ENCODE measurements at regions not wholly inside any gene's neighbourhood (a gene's known extent, or its start where the extent isn't known, plus 50 kb on each side); places are given as distances from the start of the nearest gene placed in this dataset.

DNA sequence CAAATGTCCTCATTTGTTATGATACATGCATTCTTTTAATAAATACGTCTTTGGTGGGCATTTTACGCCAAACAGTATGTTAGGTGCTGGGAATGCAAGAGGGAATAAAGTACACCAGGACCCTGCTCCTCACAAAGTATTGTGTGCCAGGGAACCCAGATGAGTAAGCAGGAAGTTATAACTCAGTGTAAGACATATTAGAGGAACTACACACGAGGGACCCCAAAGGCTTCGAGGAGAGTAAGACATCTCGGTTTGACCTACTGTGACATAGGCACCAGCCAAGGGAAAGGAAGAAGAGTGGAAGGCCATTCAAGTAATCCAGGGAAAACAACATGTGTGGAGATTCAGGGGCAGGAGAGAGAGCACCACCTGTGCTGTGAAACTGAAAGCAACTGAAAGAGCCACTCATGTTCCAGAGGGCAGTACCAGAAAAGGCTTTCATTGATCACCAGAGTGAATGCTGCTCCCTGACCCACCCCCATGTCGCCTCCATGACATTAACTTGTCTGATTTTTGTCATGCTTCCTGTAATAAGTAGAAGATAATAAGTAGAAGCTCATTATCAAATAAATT lies 542.5 kb upstream of the PKN2 start:
- no peaks in the 10 kb centered on the region for H3K9me3 ChIP-seq (ENCODE audit: control insufficient read depth, low read length)
- no peak overlapping the region for H3K27ac ChIP-seq (ENCODE audit: low read length, poor library complexity, severe bottlenecking)
- H3K79me1 ChIP-seq (replicated peaks; ENCODE audit: low read length, poor library complexity, severe bottlenecking) = no peaks in the 10 kb centered on the region
- H3K9ac ChIP-seq (ENCODE audit: low read length) = no peak overlapping the region
- H3K4me2 ChIP-seq (ENCODE audit: low read length, poor library complexity, severe bottlenecking) = peak overlapping the region; percentile 1
- no peak overlapping the region for H2AFZ ChIP-seq (ENCODE audit: low read depth, low read length)
- DNase-seq = no peak
- H3K23ac ChIP-seq (ENCODE audit: low read length in 2 of 2) = no peak overlapping the region
- H3K4me1 ChIP-seq (ENCODE audit: control insufficient read depth, insufficient read depth, low read depth, low read length) = no peaks in the 10 kb centered on the region
- H3K18ac ChIP-seq (ENCODE audit: low read depth in 1 of 2, low read length in 2 of 2) = no peak overlapping the region
- peak overlapping the region in 1 of 2 experiments; percentile 48 for H3K4me3 ChIP-seq (ENCODE audit: insufficient read depth in 1 of 2, low read depth in 1 of 2, low read length in 2 of 2)
- H2AK5ac ChIP-seq (ENCODE audit: low read length, severe bottlenecking) = no peak overlapping the region
- H3K14ac ChIP-seq (ENCODE audit: low read length in 2 of 2) = no peak overlapping the region
- no peak overlapping the region for H3K4ac ChIP-seq (ENCODE audit: low read depth in 1 of 2, low read length in 2 of 2)
- no peak overlapping the region for H2BK5ac ChIP-seq (ENCODE audit: low read depth, low read length, poor library complexity, severe bottlenecking)
- no peaks in the 10 kb centered on the region for H3K27me3 ChIP-seq (ENCODE audit: control insufficient read depth in 1 of 2, insufficient read depth in 1 of 2, low read length in 2 of 2)
- H2BK12ac ChIP-seq (ENCODE audit: low read length in 2 of 2) = no peak overlapping the region
- no peak overlapping the region for H4K91ac ChIP-seq (ENCODE audit: low read length)
- H2BK15ac ChIP-seq (ENCODE audit: low read depth, poor library complexity, severe bottlenecking) = no peak overlapping the region
- WGBS = 45% methylated on average over 6 of the region's 6 CpGs
- H4K8ac ChIP-seq (ENCODE audit: low read length) = no peak overlapping the region
- H2BK120ac ChIP-seq (ENCODE audit: low read depth, low read length) = no peak overlapping the region
- no peaks in the 10 kb centered on the region for H3K36me3 ChIP-seq (ENCODE audit: control insufficient read depth in 1 of 2, insufficient read depth in 2 of 2, low read depth in 1 of 2, low read length in 2 of 2)

DNA sequence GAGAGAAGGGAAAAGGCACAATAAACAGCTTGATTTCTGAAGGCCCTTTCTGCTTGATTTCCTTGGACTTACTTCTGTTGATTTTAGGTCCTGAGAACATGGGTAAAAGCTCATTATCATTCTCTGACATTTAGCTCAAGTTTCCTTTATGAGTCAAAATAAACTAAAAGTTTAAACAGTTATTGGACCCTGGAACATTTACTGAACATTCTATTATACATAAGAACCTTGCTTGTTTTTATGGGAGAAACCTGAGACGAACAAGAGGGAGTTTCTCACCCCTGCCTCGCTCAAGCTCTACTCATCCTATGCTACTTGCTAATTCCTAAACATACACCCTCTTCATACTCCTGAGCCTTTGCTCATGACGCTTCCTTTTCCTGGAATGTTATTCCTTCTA lies 538.3 kb upstream of the PKN2 start:
- no peak overlapping the region for H4K8ac ChIP-seq (ENCODE audit: low read length)
- 89% methylated on average over 2 of the region's 3 CpGs for WGBS

DNA sequence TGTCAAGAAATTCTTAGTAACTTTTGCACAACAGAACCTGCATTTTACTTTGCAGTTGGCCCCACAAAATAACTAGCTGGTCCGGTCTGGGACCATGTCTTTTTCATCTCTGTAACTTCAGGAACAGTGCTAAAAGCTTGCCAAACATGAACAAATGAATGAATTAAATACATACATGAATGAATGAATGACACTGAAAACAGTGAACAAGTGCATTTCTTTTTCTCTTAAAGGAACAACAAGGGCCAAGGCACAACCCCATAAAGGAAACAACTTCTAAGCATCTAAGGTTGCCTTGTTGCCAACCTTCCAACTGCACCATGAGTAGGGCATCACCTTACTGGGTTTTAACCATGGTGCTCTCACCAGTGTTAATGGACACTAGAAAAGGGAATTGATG lies 534.4 kb upstream of the PKN2 start:
- no peak overlapping the region for H3K18ac ChIP-seq (ENCODE audit: low read depth in 1 of 2, low read length in 2 of 2)
- H2BK120ac ChIP-seq (ENCODE audit: low read depth, low read length) = no peak overlapping the region
- H4K8ac ChIP-seq (ENCODE audit: low read length) = no peak overlapping the region
- H4K91ac ChIP-seq (ENCODE audit: low read length) = peak overlapping the region; percentile 39
- H3K4me2 ChIP-seq (ENCODE audit: low read length, poor library complexity, severe bottlenecking) = no peak overlapping the region
- no peak overlapping the region for H3K9ac ChIP-seq (ENCODE audit: low read length)
- H3K23ac ChIP-seq (ENCODE audit: low read length in 2 of 2) = no peak overlapping the region
- DNase-seq = no peak
- H3K36me3 ChIP-seq (ENCODE audit: control insufficient read depth in 1 of 2, insufficient read depth in 2 of 2, low read depth in 1 of 2, low read length in 2 of 2) = no peaks in the 10 kb centered on the region
- no peak overlapping the region for H2BK5ac ChIP-seq (ENCODE audit: low read depth, low read length, poor library complexity, severe bottlenecking)
- H2AK5ac ChIP-seq (ENCODE audit: low read length, severe bottlenecking) = no peak overlapping the region
- H2BK15ac ChIP-seq (ENCODE audit: low read depth, poor library complexity, severe bottlenecking) = no peak overlapping the region
- H3K14ac ChIP-seq (ENCODE audit: low read length in 2 of 2) = no peak overlapping the region
- H2AFZ ChIP-seq (ENCODE audit: low read depth, low read length) = no peak overlapping the region
- no peak overlapping the region for H3K4me3 ChIP-seq (ENCODE audit: insufficient read depth in 1 of 2, low read depth in 1 of 2, low read length in 2 of 2)
- H3K4me1 ChIP-seq (ENCODE audit: control insufficient read depth, insufficient read depth, low read depth, low read length) = no peaks in the 10 kb centered on the region
- no peaks in the 10 kb centered on the region for H3K27me3 ChIP-seq (ENCODE audit: control insufficient read depth in 1 of 2, insufficient read depth in 1 of 2, low read length in 2 of 2)
- H3K27ac ChIP-seq (ENCODE audit: low read length, poor library complexity, severe bottlenecking) = no peak overlapping the region
- 60% methylated on average over 1 of the region's 1 CpG for WGBS
- H3K9me3 ChIP-seq (ENCODE audit: control insufficient read depth, low read length) = no peaks in the 10 kb centered on the region
- no peaks in the 10 kb centered on the region for H3K79me1 ChIP-seq (replicated peaks; ENCODE audit: low read length, poor library complexity, severe bottlenecking)
- H2BK12ac ChIP-seq (ENCODE audit: low read length in 2 of 2) = no peak overlapping the region
- no peak overlapping the region for H3K4ac ChIP-seq (ENCODE audit: low read depth in 1 of 2, low read length in 2 of 2)

More for the DNA sequence above, 538.3 kb upstream of the PKN2 start:
- H4K91ac ChIP-seq (ENCODE audit: low read length) = no peak overlapping the region
- DNase-seq = no peak
- no peak overlapping the region for H2BK12ac ChIP-seq (ENCODE audit: low read length in 2 of 2)
- no peak overlapping the region for H3K4me2 ChIP-seq (ENCODE audit: low read length, poor library complexity, severe bottlenecking)
- no peaks in the 10 kb centered on the region for H3K9me3 ChIP-seq (ENCODE audit: control insufficient read depth, low read length)
- no peak overlapping the region for H2BK5ac ChIP-seq (ENCODE audit: low read depth, low read length, poor library complexity, severe bottlenecking)
- H3K4ac ChIP-seq (ENCODE audit: low read depth in 1 of 2, low read length in 2 of 2) = no peak overlapping the region
- no peaks in the 10 kb centered on the region for H3K27me3 ChIP-seq (ENCODE audit: control insufficient read depth in 1 of 2, insufficient read depth in 1 of 2, low read length in 2 of 2)
- H3K4me3 ChIP-seq (ENCODE audit: insufficient read depth in 1 of 2, low read depth in 1 of 2, low read length in 2 of 2) = no peak overlapping the region
- no peak overlapping the region for H3K14ac ChIP-seq (ENCODE audit: low read length in 2 of 2)
- H3K9ac ChIP-seq (ENCODE audit: low read length) = no peak overlapping the region
- no peak overlapping the region for H3K27ac ChIP-seq (ENCODE audit: low read length, poor library complexity, severe bottlenecking)
- H2AFZ ChIP-seq (ENCODE audit: low read depth, low read length) = no peak overlapping the region
- H3K23ac ChIP-seq (ENCODE audit: low read length in 2 of 2) = no peak overlapping the region
- no peak overlapping the region for H2BK15ac ChIP-seq (ENCODE audit: low read depth, poor library complexity, severe bottlenecking)
- no peak overlapping the region for H2AK5ac ChIP-seq (ENCODE audit: low read length, severe bottlenecking)
- H2BK120ac ChIP-seq (ENCODE audit: low read depth, low read length) = no peak overlapping the region
- no peaks in the 10 kb centered on the region for H3K36me3 ChIP-seq (ENCODE audit: control insufficient read depth in 1 of 2, insufficient read depth in 2 of 2, low read depth in 1 of 2, low read length in 2 of 2)
- no peaks in the 10 kb centered on the region for H3K4me1 ChIP-seq (ENCODE audit: control insufficient read depth, insufficient read depth, low read depth, low read length)
- H3K18ac ChIP-seq (ENCODE audit: low read depth in 1 of 2, low read length in 2 of 2) = no peak overlapping the region
- H3K79me1 ChIP-seq (replicated peaks; ENCODE audit: low read length, poor library complexity, severe bottlenecking) = no peaks in the 10 kb centered on the region

DNA sequence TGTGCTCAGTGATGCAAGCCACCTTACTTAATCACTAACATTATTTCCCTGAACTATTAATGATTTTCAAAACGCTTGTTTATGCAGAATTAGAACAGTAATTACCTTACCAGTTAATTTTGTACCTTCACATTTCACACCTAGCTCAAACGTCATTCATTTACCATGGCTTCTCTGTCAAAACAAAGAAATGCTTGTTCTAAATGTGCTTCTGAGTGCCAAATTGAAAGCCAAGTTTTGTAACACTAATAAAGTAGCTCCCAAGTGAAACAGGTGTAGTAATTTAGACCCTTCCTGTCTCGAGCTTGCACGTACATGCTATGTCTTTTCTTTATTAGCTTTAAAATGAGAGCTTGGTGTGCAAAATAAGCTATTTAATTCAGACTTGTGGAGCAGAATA lies 533.7 kb upstream of the PKN2 start:
- Histone ChIP-seq H3K14ac (ENCODE audit: low read length in 2 of 2) (no peak overlapping the region), H3K9ac (ENCODE audit: low read length) (no peak overlapping the region)
- DNase-seq = no peak

More for the DNA sequence above, 533.7 kb upstream of the PKN2 start:
- no peak overlapping the region for H3K18ac ChIP-seq (ENCODE audit: low read depth in 1 of 2, low read length in 2 of 2)
- no peak overlapping the region for H2BK12ac ChIP-seq (ENCODE audit: low read length in 2 of 2)
- H3K27me3 ChIP-seq (ENCODE audit: control insufficient read depth in 1 of 2, insufficient read depth in 1 of 2, low read length in 2 of 2) = no peaks in the 10 kb centered on the region
- no peak overlapping the region for H2BK5ac ChIP-seq (ENCODE audit: low read depth, low read length, poor library complexity, severe bottlenecking)
- no peak overlapping the region for H4K91ac ChIP-seq (ENCODE audit: low read length)
- no peaks in the 10 kb centered on the region for H3K4me1 ChIP-seq (ENCODE audit: control insufficient read depth, insufficient read depth, low read depth, low read length)
- H2BK15ac ChIP-seq (ENCODE audit: low read depth, poor library complexity, severe bottlenecking) = no peak overlapping the region
- H3K4ac ChIP-seq (ENCODE audit: low read depth in 1 of 2, low read length in 2 of 2) = no peak overlapping the region
- 80% methylated on average over 4 of the region's 4 CpGs for WGBS
- no peak overlapping the region for H2BK120ac ChIP-seq (ENCODE audit: low read depth, low read length)
- H4K8ac ChIP-seq (ENCODE audit: low read length) = no peak overlapping the region
- H3K27ac ChIP-seq (ENCODE audit: low read length, poor library complexity, severe bottlenecking) = no peak overlapping the region
- H3K36me3 ChIP-seq (ENCODE audit: control insufficient read depth in 1 of 2, insufficient read depth in 2 of 2, low read depth in 1 of 2, low read length in 2 of 2) = no peaks in the 10 kb centered on the region
- no peak overlapping the region for H3K4me2 ChIP-seq (ENCODE audit: low read length, poor library complexity, severe bottlenecking)
- H3K9me3 ChIP-seq (ENCODE audit: control insufficient read depth, low read length) = no peaks in the 10 kb centered on the region
- no peak overlapping the region for H3K23ac ChIP-seq (ENCODE audit: low read length in 2 of 2)
- H3K4me3 ChIP-seq (ENCODE audit: insufficient read depth in 1 of 2, low read depth in 1 of 2, low read length in 2 of 2) = no peak overlapping the region
- no peaks in the 10 kb centered on the region for H3K79me1 ChIP-seq (replicated peaks; ENCODE audit: low read length, poor library complexity, severe bottlenecking)
- no peak overlapping the region for H2AFZ ChIP-seq (ENCODE audit: low read depth, low read length)
- no peak overlapping the region for H2AK5ac ChIP-seq (ENCODE audit: low read length, severe bottlenecking)
